ENCODE measurements at regions not wholly inside any gene's neighbourhood (a gene's known extent, or its start where the extent isn't known, plus 50 kb on each side); places are given as distances from the start of the nearest gene placed in this dataset.

GRCh38 chr12:58529114-58529665 lies 391.1 kb downstream of the LRIG3 start:
- ATAC-seq, result no peak
- intact Hi-C loops (cut with micrococcal nuclease), result no loop called here
- Histone ChIP-seq H4K20me1 (ENCODE audit: insufficient read depth) (no peaks in the 10 kb centered on the region), H3K4me1 (ENCODE audit: control insufficient read depth in 1 of 2, insufficient read depth in 2 of 2, low read length in 2 of 2) (peaks cover 0 to 6% of the 10 kb centered on the region in 2 experiments; a peak in 1 of 4 replicates), H2AFZ (ENCODE audit: low read depth, low read length, poor library complexity, severe bottlenecking) (no peak overlapping the region), H3K9ac (ENCODE audit: low read length) (no peak overlapping the region), H3K9me3 (ENCODE audit: control insufficient read depth in 1 of 2, insufficient read depth in 1 of 2, low read depth in 1 of 2, low read length in 2 of 2) (no peaks in the 10 kb centered on the region), H3K27ac (ENCODE audit: low read depth, low read length) (no peak overlapping the region), H3K4me3 (replicated peaks in 1 of 2; ENCODE audit: low read depth in 1 of 2, low read length in 2 of 2) (no peak overlapping the region), H3K36me3 (ENCODE audit: control insufficient read depth in 1 of 2, insufficient read depth in 2 of 2, low read length in 2 of 2) (no peaks in the 10 kb centered on the region), H3K79me2 (ENCODE audit: insufficient read depth, low read length) (no peaks in the 10 kb centered on the region), H3K27me3 (ENCODE audit: insufficient read depth, low read length) (no peaks in the 10 kb centered on the region), H3K9me2 (ENCODE audit: insufficient read depth) (no peaks in the 10 kb centered on the region), H3K4me2 (ENCODE audit: low read length) (no peak overlapping the region)
- ChIA-PET CTCF (no interaction called here), RAD21 (ENCODE audit: low non-redundant PET in 1 of 2, low total read pairs in 2 of 2, uncharacterized antibody in 2 of 2, unreplicated experiment in 2 of 2) (no interaction called here), POLR2A (no interaction called here)
- no TSS peak for BruUV-seq (replicated peaks)
- no peak for DNase-seq (ENCODE audit: low read depth, low spot score)
- TF ChIP-seq ELF1 (IDR thresholded peaks at IDR 0.05; ENCODE audit: borderline replicate concordance, low read depth) (no peak), POLR2AphosphoS5 (IDR thresholded peaks at IDR 0.05; ENCODE audit: low read depth, low read length) (no peak), SIN3A (IDR thresholded peaks at IDR 0.05; ENCODE audit: low read depth) (no peak), SRF (IDR thresholded peaks at IDR 0.05; ENCODE audit: low read depth) (no peak), EZH2phosphoT487 (IDR thresholded peaks at IDR 0.05; ENCODE audit: borderline replicate concordance) (no peak), EZH2 (IDR thresholded peaks at IDR 0.05) (no peak), RAD21 (IDR thresholded peaks at IDR 0.05; ENCODE audit: low read depth) (no peak), FOSL1 (IDR thresholded peaks at IDR 0.05; ENCODE audit: low read depth) (no peak), ZBTB33 (IDR thresholded peaks at IDR 0.05; ENCODE audit: extremely low read depth, insufficient replicate concordance, low read length) (no peak), JUND (IDR thresholded peaks at IDR 0.05) (no peak), SP1 (IDR thresholded peaks at IDR 0.05; ENCODE audit: low read depth) (no peak), CEBPB (IDR thresholded peaks at IDR 0.05; ENCODE audit: low read depth) (no peak), YY1 (IDR thresholded peaks at IDR 0.05; ENCODE audit: extremely low read depth, insufficient replicate concordance, low read depth, low read length) (no peak)
- TF ChIP-seq, protein P1, sequence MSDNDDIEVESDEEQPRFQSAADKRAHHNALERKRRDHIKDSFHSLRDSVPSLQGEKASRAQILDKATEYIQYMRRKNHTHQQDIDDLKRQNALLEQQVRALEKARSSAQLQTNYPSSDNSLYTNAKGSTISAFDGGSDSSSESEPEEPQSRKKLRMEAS (IDR thresholded peaks at IDR 0.05), result no peak
